Activated naive CD4-positive, alpha-beta T cell treated with anti-CD3 and anti-CD28 coated beads, Interleukin-2, amount 50 U/mL, for 72 hours (primary cell): ENCODE measurements at regions not wholly inside any gene's neighbourhood (a gene's known extent, or its start where the extent isn't known, plus 50 kb on each side); places are given as distances from the start of the nearest gene placed in this dataset.

ENCODE experiments used
- ATAC-seq, 2 donors: fragments of 150-1000 bp; cut with Tn5 transposase; 2 replicates each; pipeline ENCODE4 v1.10.0; 2021; ENCODE audit warnings: mild to moderate bottlenecking in 2 of 2, moderate library complexity in 2 of 2
- DNase-seq, 2 donors: peaks; one replicate each; pipeline ENCODE4 v3.0.0; 2021 to 2022; ENCODE audit warnings: low spot score in 2 of 2
- H3K27ac Mint-ChIP-seq, 2 donors: one replicate each; pipeline ENCODE4 v1.8.0; 2022; ENCODE audit warnings: mild to moderate bottlenecking in 2 of 2, mixed read lengths in 2 of 2
- H3K36me3 Mint-ChIP-seq, 2 donors: one replicate each; pipeline ENCODE4 v1.8.0; 2022; ENCODE audit warnings: mixed read lengths in 2 of 2
- H3K9me3 Mint-ChIP-seq, 2 donors: one replicate each; pipeline ENCODE4 v1.8.0; 2022; ENCODE audit warnings: mixed read lengths in 2 of 2

GRCh38 chr3:168260859-168261258 lies 165.1 kb upstream of the GOLIM4 start:
- Mint-ChIP-seq H3K36me3 (no peaks in the 10 kb centered on the region), H3K27ac (no peak overlapping the region), H3K9me3 (peaks cover 6 to 12% of the 10 kb centered on the region in 2 donors)
- DNase-seq (no peak), ATAC-seq (no peak)

GRCh38 chr3:168251371-168251770 lies 155.6 kb upstream of the GOLIM4 start:
- peaks cover 0 to 12% of the 10 kb centered on the region in 2 donors for H3K36me3 Mint-ChIP-seq
- no peak for DNase-seq
- ATAC-seq: no peak
- H3K9me3 Mint-ChIP-seq: peaks cover 0 to 4% of the 10 kb centered on the region in 2 donors
- H3K27ac Mint-ChIP-seq: no peak overlapping the region

DNA sequence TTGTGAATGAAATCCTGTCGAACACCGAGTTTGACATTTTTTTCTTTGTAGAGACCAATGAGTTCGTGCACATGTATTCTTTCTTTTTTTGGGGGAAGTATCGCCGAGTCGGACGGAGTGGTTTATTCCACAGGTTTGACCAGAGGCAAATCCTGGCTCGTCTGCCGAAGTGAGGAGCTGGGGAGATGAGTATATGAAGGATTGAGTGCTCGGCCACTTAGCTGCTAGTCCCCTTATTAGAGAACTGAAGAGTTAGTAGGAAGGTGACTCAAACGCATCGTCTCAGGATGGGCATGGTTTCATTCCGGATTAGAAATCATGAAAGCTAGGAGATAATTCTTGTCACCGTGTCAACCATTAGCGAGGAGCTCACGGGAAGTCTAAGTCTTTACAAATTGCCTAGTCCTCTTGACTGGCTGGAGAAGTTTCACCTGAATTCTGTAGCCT lies 154.7 kb upstream of the GOLIM4 start:
- H3K9me3 Mint-ChIP-seq: peaks cover 0 to 4% of the 10 kb centered on the region in 2 donors
- no peak for DNase-seq
- ATAC-seq: no peak
- no peak overlapping the region for H3K27ac Mint-ChIP-seq
- H3K36me3 Mint-ChIP-seq: peaks cover 0 to 12% of the 10 kb centered on the region in 2 donors

DNA sequence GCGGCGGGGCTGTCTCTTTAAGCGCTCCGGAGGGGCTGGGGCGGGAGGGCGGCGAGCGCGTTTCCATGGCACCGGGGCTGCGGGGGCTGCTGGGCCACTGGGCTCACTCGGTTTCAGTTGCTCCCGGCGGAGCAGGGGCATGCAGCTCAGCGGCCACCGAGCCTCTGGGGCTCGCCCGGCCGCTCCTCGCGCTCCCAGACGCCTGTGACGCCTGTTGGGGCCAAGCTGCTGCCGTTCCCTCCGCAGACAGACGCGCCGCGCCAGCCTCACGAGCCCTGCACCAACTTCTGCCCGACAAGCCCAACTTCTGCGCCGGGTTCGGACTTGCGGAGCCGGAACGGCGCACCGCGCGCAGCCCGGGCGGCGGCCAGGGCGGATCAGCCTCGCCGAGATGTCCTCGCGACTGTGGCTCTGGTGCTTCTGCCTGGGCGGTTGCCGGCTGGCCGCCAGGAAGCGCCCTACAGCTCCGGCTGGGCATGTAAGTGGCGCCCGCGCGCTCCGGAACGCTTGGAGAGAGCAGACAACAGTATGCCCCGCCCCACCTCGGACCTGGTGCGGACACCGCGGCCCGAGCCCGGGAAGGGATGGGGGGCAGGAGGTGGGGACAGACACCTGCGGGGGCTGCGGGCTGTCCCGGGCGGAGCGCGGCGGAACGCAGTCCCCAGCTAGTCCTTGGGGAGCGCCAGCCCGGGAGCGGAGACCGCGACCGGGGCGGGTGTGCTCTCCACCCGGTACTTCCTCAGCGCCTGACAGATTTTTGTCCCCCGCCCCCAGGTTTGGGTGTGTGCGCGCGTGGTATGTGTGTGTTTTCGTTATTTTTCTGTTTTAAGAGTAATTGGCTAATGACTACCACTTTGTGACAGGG lies 154.1 kb upstream of the GOLIM4 start:
- Mint-ChIP-seq H3K36me3 (peaks cover 0 to 12% of the 10 kb centered on the region in 2 donors), H3K9me3 (peaks cover 0 to 3% of the 10 kb centered on the region in 2 donors), H3K27ac (no peak overlapping the region)
- peak in 1 of 2 donors; percentile 12 for DNase-seq
- ATAC-seq: peak; percentile 24 to 80

DNA sequence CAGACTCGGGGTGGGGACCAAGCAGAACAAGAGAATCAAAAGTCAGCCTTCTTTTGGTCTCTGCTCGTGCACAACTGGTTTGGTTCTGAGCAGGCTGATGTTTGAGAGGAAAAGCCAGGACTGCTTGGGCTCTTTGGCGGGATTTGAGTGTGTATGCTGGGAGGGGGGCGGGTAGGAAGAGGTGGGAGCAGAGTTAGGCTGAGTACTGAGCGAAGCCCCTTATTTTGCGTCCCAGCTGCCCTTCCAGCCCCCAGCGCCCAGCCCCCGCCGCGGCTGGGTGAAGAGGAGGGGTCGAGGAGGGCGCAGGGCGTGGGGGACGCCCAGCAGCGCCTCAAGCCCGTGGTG lies 153.5 kb upstream of the GOLIM4 start:
- DNase-seq (no peak), ATAC-seq (no peak)
- H3K9me3 Mint-ChIP-seq: no peaks in the 10 kb centered on the region
- no peak overlapping the region for H3K27ac Mint-ChIP-seq
- H3K36me3 Mint-ChIP-seq: peaks cover 0 to 12% of the 10 kb centered on the region in 2 donors

DNA sequence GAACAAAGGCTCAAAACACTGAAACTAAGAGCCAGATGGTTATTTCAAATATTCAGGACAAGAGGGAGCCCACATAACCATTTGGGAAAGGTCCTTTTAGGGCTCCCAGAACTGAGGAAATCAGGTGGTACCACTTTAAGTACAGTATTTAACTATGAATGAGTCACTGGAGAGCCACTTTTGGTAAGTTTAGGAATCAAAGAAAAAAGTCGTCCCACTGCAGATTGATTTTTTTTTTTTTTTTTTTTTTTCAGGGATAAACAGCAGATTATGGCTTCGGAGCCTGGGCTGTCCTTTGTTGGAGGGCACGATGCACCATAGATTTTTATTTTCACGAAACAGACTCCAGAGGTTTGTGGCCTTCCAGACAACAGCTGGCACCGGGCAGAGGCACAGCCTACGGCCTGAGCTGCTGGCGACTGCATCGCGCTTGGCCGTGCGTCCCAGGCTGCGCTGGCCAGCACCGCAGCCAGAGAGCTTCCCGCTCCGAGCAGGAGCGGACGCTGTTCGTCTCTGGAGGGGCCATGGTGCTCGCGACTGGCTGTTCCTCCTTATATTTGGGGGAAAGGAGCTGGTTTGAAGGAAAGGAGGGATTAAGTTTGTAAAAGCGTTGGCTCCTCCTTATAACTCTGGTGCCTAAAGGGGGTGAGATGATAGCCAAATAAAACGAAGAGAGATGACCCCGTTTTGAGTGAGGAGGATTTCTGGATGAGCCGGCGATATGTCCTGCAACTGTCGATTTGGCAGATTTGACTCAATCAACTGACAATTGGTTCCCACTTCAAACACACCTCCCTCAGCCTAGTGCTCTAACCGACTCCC lies 152.9 kb upstream of the GOLIM4 start:
- DNase-seq: no peak
- ATAC-seq: no peak
- Mint-ChIP-seq H3K9me3 (no peaks in the 10 kb centered on the region), H3K27ac (no peak overlapping the region), H3K36me3 (peaks cover 0 to 12% of the 10 kb centered on the region in 2 donors)

DNA sequence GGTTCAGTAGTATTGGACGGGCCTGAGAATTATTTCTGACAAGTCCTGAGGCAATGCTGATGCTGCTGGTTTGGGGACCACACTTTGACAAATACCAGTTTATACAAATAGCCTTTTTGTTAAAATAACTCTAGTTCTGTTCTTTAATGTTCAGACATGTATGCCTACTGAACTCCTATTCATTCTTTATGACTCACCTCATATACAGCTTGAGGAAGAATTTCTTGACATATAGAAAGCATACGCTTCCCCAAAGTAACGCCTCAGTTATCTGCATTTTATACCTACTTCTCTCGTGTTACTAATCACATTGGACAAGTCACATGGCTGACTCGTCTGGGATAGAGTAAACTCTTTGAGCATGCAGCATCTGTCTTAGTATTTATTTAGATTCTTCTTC lies 145.4 kb upstream of the GOLIM4 start:
- DNase-seq (no peak), ATAC-seq (no peak)
- Mint-ChIP-seq H3K27ac (no peak overlapping the region), H3K9me3 (no peaks in the 10 kb centered on the region), H3K36me3 (no peaks in the 10 kb centered on the region)

DNA sequence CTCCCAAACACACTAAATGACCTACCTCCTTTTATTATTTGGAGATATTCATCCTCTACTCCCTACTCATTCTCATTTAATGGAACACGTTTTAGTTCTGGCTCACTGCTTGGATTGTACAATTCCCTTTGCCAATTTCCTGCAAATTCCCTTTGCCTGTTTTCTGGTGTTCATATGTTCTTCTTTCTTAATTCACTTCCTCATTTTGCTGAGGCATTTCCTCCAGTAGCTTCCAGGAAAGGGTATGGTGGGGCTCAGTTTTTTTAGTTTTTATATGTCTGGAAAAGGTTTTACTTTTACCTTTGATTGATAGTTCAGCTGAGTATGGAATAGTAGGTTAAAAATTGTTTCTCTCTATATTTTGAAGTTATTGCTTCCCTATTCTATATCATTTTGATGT lies 143.6 kb upstream of the GOLIM4 start:
- H3K27ac Mint-ChIP-seq: no peak overlapping the region
- no peak for DNase-seq
- H3K36me3 Mint-ChIP-seq: no peaks in the 10 kb centered on the region
- no peaks in the 10 kb centered on the region for H3K9me3 Mint-ChIP-seq
- no peak for ATAC-seq

GRCh38 chr3:168233001-168233400 lies 137.3 kb upstream of the GOLIM4 start:
- peaks cover 0 to 4% of the 10 kb centered on the region in 2 donors for H3K9me3 Mint-ChIP-seq
- no peak for ATAC-seq

GRCh38 chr3:168223085-168223484 lies 127.4 kb upstream of the GOLIM4 start:
- Mint-ChIP-seq H3K36me3 (no peaks in the 10 kb centered on the region), H3K9me3 (no peaks in the 10 kb centered on the region), H3K27ac (no peak overlapping the region)
- DNase-seq (no peak), ATAC-seq (no peak)

More at GRCh38 chr3:168233001-168233400, 137.3 kb upstream of the GOLIM4 start:
- DNase-seq: no peak
- H3K27ac Mint-ChIP-seq: no peak overlapping the region
- no peaks in the 10 kb centered on the region for H3K36me3 Mint-ChIP-seq

DNA sequence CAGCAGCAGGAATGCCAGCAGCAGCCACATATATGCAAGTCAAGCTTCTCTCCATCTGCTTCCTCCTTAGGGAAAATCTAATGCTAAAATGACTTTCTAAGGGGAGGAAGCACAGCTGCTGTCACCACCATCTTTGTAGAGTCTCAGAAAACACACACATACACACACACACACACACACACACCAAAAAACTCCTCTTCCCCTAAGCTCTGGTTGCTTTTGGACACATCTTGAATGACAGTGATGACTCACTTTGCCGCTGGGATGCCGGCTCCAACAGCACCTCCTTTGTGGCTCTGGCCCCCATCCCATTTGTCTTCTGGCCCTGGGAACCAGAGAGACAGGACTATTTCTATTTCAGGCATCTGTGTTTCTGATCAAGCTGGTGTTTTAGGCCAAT lies 124.8 kb upstream of the GOLIM4 start:
- ATAC-seq: no peak
- no peaks in the 10 kb centered on the region for H3K36me3 Mint-ChIP-seq
- no peaks in the 10 kb centered on the region for H3K9me3 Mint-ChIP-seq
- no peak overlapping the region for H3K27ac Mint-ChIP-seq
- no peak for DNase-seq

GRCh38 chr3:168219530-168219929 lies 123.8 kb upstream of the GOLIM4 start:
- Mint-ChIP-seq H3K27ac (no peak overlapping the region), H3K36me3 (no peaks in the 10 kb centered on the region), H3K9me3 (no peaks in the 10 kb centered on the region)
- DNase-seq (no peak), ATAC-seq (no peak)

GRCh38 chr3:168218600-168218999 lies 122.9 kb upstream of the GOLIM4 start:
- H3K36me3 Mint-ChIP-seq: no peaks in the 10 kb centered on the region
- no peak for DNase-seq
- ATAC-seq: no peak
- no peaks in the 10 kb centered on the region for H3K9me3 Mint-ChIP-seq
- H3K27ac Mint-ChIP-seq: no peak overlapping the region

DNA sequence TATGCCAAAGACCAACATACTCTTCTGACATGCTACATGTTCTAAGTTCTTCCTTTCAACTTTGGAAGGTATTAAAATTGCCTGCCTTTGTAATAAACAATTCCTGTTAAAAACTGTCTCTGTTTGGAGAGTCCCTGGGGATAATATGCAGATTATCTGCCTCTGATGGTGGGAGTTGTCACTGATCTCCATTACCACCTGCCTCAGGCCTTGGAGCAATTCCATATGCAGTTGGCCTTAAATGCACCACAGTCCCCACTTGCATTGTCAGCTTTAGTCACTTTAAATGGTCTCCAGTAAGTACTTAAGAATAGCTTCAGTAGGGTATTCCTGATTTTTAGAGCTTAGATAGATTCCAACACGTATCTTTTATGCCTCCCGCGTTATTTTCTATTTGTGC lies 121.1 kb upstream of the GOLIM4 start:
- DNase-seq: no peak
- no peaks in the 10 kb centered on the region for H3K36me3 Mint-ChIP-seq
- ATAC-seq: no peak
- H3K9me3 Mint-ChIP-seq: no peaks in the 10 kb centered on the region
- H3K27ac Mint-ChIP-seq: no peak overlapping the region

DNA sequence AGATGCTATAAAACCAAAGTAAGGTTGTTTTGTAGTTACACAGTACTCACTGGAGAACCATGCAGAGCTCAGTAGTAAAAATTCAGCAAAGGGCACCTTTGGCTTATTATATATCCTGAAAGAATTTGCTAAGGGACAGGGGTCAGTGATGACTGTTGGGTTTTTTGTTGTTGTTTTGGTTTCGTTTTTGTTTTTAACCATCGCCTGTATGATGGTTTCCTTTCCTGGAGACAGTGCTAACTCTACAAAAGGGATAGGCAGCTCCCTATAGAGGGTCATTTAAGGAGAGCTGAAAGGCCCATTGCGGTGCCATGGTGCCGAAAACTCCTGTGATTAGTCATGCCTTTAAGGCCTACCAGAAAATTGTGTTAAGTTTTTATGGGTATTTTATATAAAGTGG lies 118.2 kb upstream of the GOLIM4 start:
- Mint-ChIP-seq H3K9me3 (no peaks in the 10 kb centered on the region), H3K27ac (no peak overlapping the region), H3K36me3 (no peaks in the 10 kb centered on the region)
- DNase-seq: no peak
- peak in 1 of 2 donors; percentile 37 for ATAC-seq

GRCh38 chr3:168212664-168213285 lies 117.1 kb upstream of the GOLIM4 start:
- H3K27ac Mint-ChIP-seq: no peak overlapping the region
- ATAC-seq (no peak), DNase-seq (no peak)
- no peaks in the 10 kb centered on the region for H3K36me3 Mint-ChIP-seq
- no peaks in the 10 kb centered on the region for H3K9me3 Mint-ChIP-seq

DNA sequence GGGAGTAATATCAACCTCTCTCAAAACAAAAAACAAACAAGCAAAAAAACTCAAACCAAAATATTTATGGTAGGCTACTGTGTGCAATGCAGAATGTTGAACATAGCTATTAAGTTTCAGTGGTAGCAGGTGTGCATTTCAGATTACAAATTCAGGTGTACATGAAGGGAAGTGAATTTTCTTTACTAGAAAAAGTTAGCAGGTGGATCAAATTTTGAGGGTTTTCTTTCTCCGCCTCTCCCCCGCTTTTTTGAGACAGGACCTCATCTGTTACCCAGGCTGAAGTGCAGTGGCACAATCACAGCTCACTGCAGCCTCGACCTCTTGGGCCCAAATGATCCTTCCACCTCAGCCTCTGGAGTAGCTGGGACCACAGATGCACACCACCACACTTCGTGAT lies 109.7 kb upstream of the GOLIM4 start:
- DNase-seq: no peak
- Mint-ChIP-seq H3K36me3 (no peaks in the 10 kb centered on the region), H3K9me3 (no peaks in the 10 kb centered on the region), H3K27ac (no peak overlapping the region)
- ATAC-seq: no peak
